GM12878 (cell line): ENCODE measurements at regions not wholly inside any gene's neighbourhood (a gene's known extent, or its start where the extent isn't known, plus 50 kb on each side); places are given as distances from the start of the nearest gene placed in this dataset.

ENCODE experiments used
- ATAC-seq: fragments of 200-7000 bp; cut with Tn5 transposase; 3 replicates; pipeline ENCODE4 v1.9.1; 2020; ENCODE audit warnings: mild to moderate bottlenecking, moderate library complexity
- BruUV-seq: library from RNA; stranded (reverse); fragments of 400-500 nt; replicated peaks from 2 replicates; lab custom pipeline; 2021; lab: Mats Ljungman, UMichigan
- CTCF ChIA-PET: fragments of 300-600 bp; sonication (Branson Sonifier 250); formaldehyde crosslinking; extraction: SDS; loops from one replicate; lab custom pipeline; 2021; ENCODE audit warnings: inconsistent platforms; lab: Yijun Ruan, JAX
- POLR2A ChIA-PET: fragments of 350-600 bp; formaldehyde crosslinking; extraction: SDS; loops from one replicate; lab custom pipeline; 2021; ENCODE audit warnings: inconsistent platforms; lab: Charles Lee
- RAD21 ChIA-PET: fragments of 300-600 bp; sonication (Branson Sonifier 250); formaldehyde crosslinking; loops from one replicate; lab custom pipeline; 2023; ENCODE audit warnings: antibody characterized with exemption; ENCODE audit not compliant: unreplicated experiment; lab: Charles Lee
- SMC1A ChIA-PET: fragments of 300-600 bp; sonication (Branson Sonifier 250); formaldehyde crosslinking; loops from one replicate; lab custom pipeline; 2023; ENCODE audit not compliant: unreplicated experiment, uncharacterized antibody; lab: Charles Lee
- DNase-seq: peaks from one replicate; pipeline ENCODE4 v3.0.0-alpha.2; 2011; ENCODE audit warnings: low read depth, low spot score
- FAIRE-seq: peaks from 3 replicates; lab custom pipeline; 2011; peaks lifted over from hg19 to GRCh38; lab: Jason Lieb, UNC
- H2AFZ ChIP-seq: 2 replicates; pipeline ENCODE4 v1.6.0; 2011; ENCODE audit warnings: low read depth, low read length, control low read depth; ENCODE audit not compliant: control insufficient read depth
- H3K27ac ChIP-seq: 2 replicates; pipeline ENCODE4 v1.5.1; 2011; ENCODE audit warnings: control low read depth; ENCODE audit not compliant: control insufficient read depth, insufficient read depth
- H3K27me3 ChIP-seq, 2 experiments: replicated peaks in 1 of 2; 2 replicates each; pipeline versions ENCODE4 v1.6.0 to v1.6.1; 2011; ENCODE audit warnings: low read length in 1 of 2; ENCODE audit not compliant: control insufficient read depth in 2 of 2, insufficient read depth in 2 of 2
- H3K36me3 ChIP-seq, 2 experiments: 2 replicates each; pipeline ENCODE4 v1.5.1; 2011; ENCODE audit warnings: low read length in 1 of 2; ENCODE audit not compliant: control insufficient read depth in 2 of 2, insufficient read depth in 2 of 2
- H3K4me1 ChIP-seq: 2 replicates; pipeline ENCODE4 v1.6.1; 2011; ENCODE audit warnings: mild to moderate bottlenecking, low read length, moderate library complexity, mixed read lengths; ENCODE audit not compliant: control insufficient read depth, insufficient read depth
- H3K4me2 ChIP-seq: 2 replicates; pipeline ENCODE4 v1.6.0; 2011; ENCODE audit warnings: control low read depth; ENCODE audit not compliant: control insufficient read depth, insufficient read depth
- H3K4me3 ChIP-seq: fragments of 200-600 bp; sonication (generic); 2 replicates; pipeline ENCODE4 v1.5.1; 2016
- H3K79me2 ChIP-seq: 2 replicates; pipeline ENCODE4 v1.6.0; 2011; ENCODE audit warnings: low read length; ENCODE audit not compliant: control insufficient read depth, insufficient read depth
- H3K9ac ChIP-seq: 2 replicates; pipeline ENCODE4 v1.8.0; 2011; ENCODE audit warnings: low read length, control low read depth, mixed read lengths; ENCODE audit not compliant: control insufficient read depth, insufficient read depth
- H3K9me3 ChIP-seq: replicated peaks from 3 replicates; pipeline ENCODE4 v1.5.1; 2011; ENCODE audit warnings: mild to moderate bottlenecking, low read length; ENCODE audit not compliant: control insufficient read depth, insufficient read depth
- H4K20me1 ChIP-seq: 2 replicates; pipeline ENCODE4 v1.6.0; 2011; ENCODE audit not compliant: control insufficient read depth, insufficient read depth
- BACH1 ChIP-seq: fragments of 450-650 bp; IDR thresholded peaks from 2 replicates; pipeline ENCODE4 v1.6.1; 2017; ENCODE audit warnings: mild to moderate bottlenecking, borderline replicate concordance
- CEBPB ChIP-seq, 2 experiments: fragments of 150-350 bp in 1 of 2; IDR thresholded peaks; 2 replicates each; pipeline ENCODE4 v1.6.1; 2012 to 2014; ENCODE audit warnings: low read depth in 2 of 2, low read length in 2 of 2, borderline replicate concordance in 1 of 2, inconsistent platforms in 1 of 2
- FOXK2 ChIP-seq: fragments of 450-650 bp; IDR thresholded peaks from 2 replicates; pipeline ENCODE4 v1.6.1; 2017; ENCODE audit warnings: mild to moderate bottlenecking, moderate library complexity
- FOXM1 ChIP-seq: IDR thresholded peaks from 2 replicates; pipeline ENCODE4 v1.6.1; 2012; ENCODE audit warnings: low read depth, mild to moderate bottlenecking, inconsistent platforms, low read length, moderate library complexity
- JUNB ChIP-seq: IDR thresholded peaks from 2 replicates; pipeline ENCODE4 v1.6.1; 2016; ENCODE audit warnings: antibody characterized with exemption, mild to moderate bottlenecking
- KDM1A ChIP-seq: fragments of 200-600 bp; sonication (generic); IDR thresholded peaks from 2 replicates; pipeline ENCODE4 v1.6.1; 2016; ENCODE audit warnings: borderline replicate concordance
- KLF5 ChIP-seq: fragments of 450-650 bp; IDR thresholded peaks from 2 replicates; pipeline ENCODE4 v1.6.1; 2014; ENCODE audit warnings: mild to moderate bottlenecking; ENCODE audit not compliant: partially characterized antibody
- MEF2A ChIP-seq: IDR thresholded peaks from 2 replicates; pipeline ENCODE4 v1.6.1; 2011; ENCODE audit warnings: low read depth, mild to moderate bottlenecking, low read length, moderate library complexity; ENCODE audit not compliant: insufficient read depth
- MEF2B ChIP-seq: fragments of 450-650 bp; IDR thresholded peaks from 2 replicates; pipeline ENCODE4 v1.6.1; 2018; ENCODE audit warnings: mild to moderate bottlenecking, moderate library complexity; ENCODE audit not compliant: partially characterized antibody, poor library complexity, severe bottlenecking
- NRF1 ChIP-seq: conservative IDR thresholded peaks from 2 replicates; pipeline ENCODE4 v1.6.1; 2011; ENCODE audit warnings: mild to moderate bottlenecking, low read depth, low read length, improper control_type of control experiment
- RFX5 ChIP-seq: IDR thresholded peaks from 2 replicates; pipeline ENCODE4 v1.6.1; 2011; ENCODE audit warnings: low read depth, low read length, improper control_type of control experiment
- SIX5 ChIP-seq: IDR thresholded peaks from 2 replicates; pipeline ENCODE4 v1.6.1; 2011; ENCODE audit warnings: mild to moderate bottlenecking, low read depth, low read length, moderate library complexity; ENCODE audit not compliant: severe bottlenecking
- STAT1 ChIP-seq: fragments of 450-650 bp; conservative IDR thresholded peaks from 2 replicates; pipeline ENCODE4 v1.6.1; 2014; ENCODE audit warnings: antibody characterized with exemption, mild to moderate bottlenecking
- STAT3 ChIP-seq: IDR thresholded peaks from 2 replicates; pipeline ENCODE4 v1.6.1; 2011; ENCODE audit warnings: low read depth, low read length, improper control_type of control experiment
- ZBTB33 ChIP-seq: fragments of 450-650 bp; IDR thresholded peaks from 2 replicates; pipeline ENCODE4 v1.6.1; 2017; ENCODE audit warnings: mild to moderate bottlenecking
- ZNF384 ChIP-seq: IDR thresholded peaks from 2 replicates; pipeline ENCODE4 v1.6.1; 2012; ENCODE audit warnings: low read depth, mild to moderate bottlenecking, low read length, improper control_type of control experiment, borderline replicate concordance
- WGBS: methylation state at CpG from one replicate; pipeline ENCODE4 v1.1.6; 2016; ENCODE audit warnings: low lambda C conversion rate; ENCODE audit not compliant: insufficient replicate concordance, insufficient coverage; ENCODE audit errors: missing lambda C conversion rate; 5-methylcytosine and 5-hydroxymethylcytosine counted together
- in situ Hi-C: fragments of 300-500 bp; cut with MboI; formaldehyde crosslinking; loops from 9 replicates; pipeline ENCODE4 v1.14.3; 2018; ENCODE audit warnings: mixed read lengths
- intact Hi-C: fragments of 100-400 bp; cut with micrococcal nuclease; formaldehyde crosslinking; loops from one replicate; pipeline ENCODE4 v1.14.2; 2022; ENCODE audit not compliant: unreplicated experiment

GRCh38 chr13:49858178-49858856, 65.8 kb upstream of the KPNA3 start:
- ChIA-PET SMC1A (interaction anchor here (0.6 kb wide), 1 partner anchor 812 kb away, joined by 3 read pairs; no protein-coding TSS in a partner anchor), CTCF (no interaction called here), POLR2A (no interaction called here), RAD21 (no interaction called here)
- FAIRE-seq (no peak), ATAC-seq (no peak), DNase-seq (no peak)
- no peak overlapping the region for H2AFZ ChIP-seq
- H3K27me3 ChIP-seq, result peaks cover 0 to 3% of the 10 kb centered on the region in 2 experiments; a peak in 1 of 4 replicates
- BruUV-seq, result no TSS peak
- no peak overlapping the region for H3K4me3 ChIP-seq
- TF ChIP-seq SIX5, result no peak
- no peak for TF ChIP-seq KDM1A
- TF ChIP-seq FOXK2, result no peak
- no peak for TF ChIP-seq JUNB
- no peak overlapping the region for H3K27ac ChIP-seq
- H3K4me2 ChIP-seq, result no peak overlapping the region
- in situ Hi-C loops (no loop called here), intact Hi-C loops (no loop called here)
- H4K20me1 ChIP-seq, result no peaks in the 10 kb centered on the region
- no peaks in the 10 kb centered on the region for H3K4me1 ChIP-seq
- no peaks in the 10 kb centered on the region for H3K36me3 ChIP-seq
- 34% methylated on average over 3 of the region's 3 CpGs for WGBS
- H3K79me2 ChIP-seq, result no peaks in the 10 kb centered on the region
- H3K9me3 ChIP-seq, result no peaks in the 10 kb centered on the region; the same call in 1 of the 3 replicates
- no peak overlapping the region for H3K9ac ChIP-seq

- Histone ChIP-seq H3K4me3 (no peak overlapping the region), H3K27me3 (peaks cover 0 to 3% of the 10 kb centered on the region in 2 experiments; a peak in 1 of 4 replicates), H3K27ac (no peak overlapping the region), H3K4me2 (no peak overlapping the region), H3K36me3 (no peaks in the 10 kb centered on the region), H3K9me3 (no peaks in the 10 kb centered on the region; the same call in 1 of the 3 replicates), H3K79me2 (no peaks in the 10 kb centered on the region), H2AFZ (no peak overlapping the region), H3K9ac (no peak overlapping the region), H3K4me1 (no peaks in the 10 kb centered on the region), H4K20me1 (no peaks in the 10 kb centered on the region)
- BruUV-seq, result no TSS peak
- in situ Hi-C loops (no loop called here), intact Hi-C loops (no loop called here)
- ATAC-seq, result no peak
- ChIA-PET SMC1A (no interaction called here), CTCF (no interaction called here), RAD21 (no interaction called here), POLR2A (no interaction called here)
- FAIRE-seq, result no peak
- 59% methylated on average over 4 of the region's 4 CpGs for WGBS
- no peak for DNase-seq
- no peak for TF ChIP-seq RFX5
- no peak for TF ChIP-seq CEBPB (IDR thresholded peaks at IDR 0.05; ENCODE audit: borderline replicate concordance in 1 of 2, low read depth in 2 of 2, low read length in 2 of 2)
- TF ChIP-seq MEF2A, result no peak
- TF ChIP-seq FOXM1, result no peak
- no peak for TF ChIP-seq KLF5
- no peak for TF ChIP-seq BACH1
- no peak for TF ChIP-seq ZNF384
- no peak for TF ChIP-seq MEF2B
- no peak for TF ChIP-seq STAT3
- no peak for TF ChIP-seq ZBTB33
- no peak for TF ChIP-seq STAT1
- no peak for TF ChIP-seq NRF1
Observed at GRCh38 chr13:49855930-49856329, 63.4 kb upstream of the KPNA3 start.
